ENCODE measurements at regions not wholly inside any gene's neighbourhood (a gene's known extent, or its start where the extent isn't known, plus 50 kb on each side); places are given as distances from the start of the nearest gene placed in this dataset.

GRCh38 chr9:1951446-1951845, 63.7 kb upstream of the SMARCA2 start:
- no peaks in the 10 kb centered on the region for H3K36me3 ChIP-seq
- no peaks in the 10 kb centered on the region for H3K9me3 ChIP-seq
- intact Hi-C loops (cut with DNase I; ENCODE audit: low total_unique reads) = no loop called here
- DNase-seq = no peak
- H3K4me3 ChIP-seq = no peak overlapping the region
- WGBS, 5 donors = 70 to 85% (median 72%) methylated on average over 2 of the region's 2 CpGs
- no peaks in the 10 kb centered on the region for H3K4me1 ChIP-seq
- no peaks in the 10 kb centered on the region for H3K27me3 ChIP-seq
- TF ChIP-seq EP300 (IDR thresholded peaks at IDR 0.05) = no peak
- no peak for TF ChIP-seq CTCF (IDR thresholded peaks at IDR 0.05)
- TF ChIP-seq POLR2A (IDR thresholded peaks at IDR 0.05) = no peak
- no peak for TF ChIP-seq POLR2AphosphoS5 (IDR thresholded peaks at IDR 0.05)
- H3K27ac ChIP-seq = no peak overlapping the region

- H3K9me3 ChIP-seq = no peaks in the 10 kb centered on the region
- no peak for TF ChIP-seq CTCF (IDR thresholded peaks at IDR 0.05)
- DNase-seq = no peak
- intact Hi-C loops (cut with DNase I; ENCODE audit: low total_unique reads) = no loop called here
- no peaks in the 10 kb centered on the region for H3K27me3 ChIP-seq
- H3K4me3 ChIP-seq = no peak overlapping the region
- H3K4me1 ChIP-seq = no peaks in the 10 kb centered on the region
- WGBS, 5 donors = 82 to 91% (median 87%) methylated on average over 3 of the region's 3 CpGs
- H3K27ac ChIP-seq = no peak overlapping the region
- H3K36me3 ChIP-seq = no peaks in the 10 kb centered on the region
These were observed 63.1 kb upstream of the SMARCA2 start for GRCh38 chr9:1952001-1952400.

- no peak for DNase-seq
These were observed 60.9 kb upstream of the SMARCA2 start for GRCh38 chr9:1954238-1954637.

GRCh38 chr9:1956958-1957357, 58.2 kb upstream of the SMARCA2 start:
- Histone ChIP-seq H3K27me3 (no peaks in the 10 kb centered on the region), H3K27ac (no peak overlapping the region), H3K9me3 (no peaks in the 10 kb centered on the region), H3K4me1 (no peaks in the 10 kb centered on the region), H3K4me3 (no peak overlapping the region), H3K36me3 (no peaks in the 10 kb centered on the region)
- intact Hi-C loops (cut with DNase I; ENCODE audit: low total_unique reads) = no loop called here
- WGBS, 5 donors = 33 to 61% (median 42%) methylated on average over 1 of the region's 1 CpG
- TF ChIP-seq CTCF (IDR thresholded peaks at IDR 0.05) = no peak
- no peak for TF ChIP-seq POLR2AphosphoS5 (IDR thresholded peaks at IDR 0.05)
- no peak for TF ChIP-seq EP300 (IDR thresholded peaks at IDR 0.05)
- no peak for TF ChIP-seq POLR2A (IDR thresholded peaks at IDR 0.05)
- DNase-seq = no peak

More at GRCh38 chr9:1954238-1954637, 60.9 kb upstream of the SMARCA2 start:
- intact Hi-C loops (cut with DNase I; ENCODE audit: low total_unique reads) = no loop called here
- Histone ChIP-seq H3K27ac (no peak overlapping the region), H3K4me1 (no peaks in the 10 kb centered on the region), H3K4me3 (no peak overlapping the region), H3K9me3 (no peaks in the 10 kb centered on the region), H3K36me3 (no peaks in the 10 kb centered on the region), H3K27me3 (no peaks in the 10 kb centered on the region)
- TF ChIP-seq EP300 (IDR thresholded peaks at IDR 0.05) (no peak), CTCF (IDR thresholded peaks at IDR 0.05) (no peak), POLR2A (IDR thresholded peaks at IDR 0.05) (no peak), POLR2AphosphoS5 (IDR thresholded peaks at IDR 0.05) (no peak)
- 62 to 78% (median 67%) methylated on average over 2 of the region's 2 CpGs for WGBS, 5 donors

GRCh38 chr9:1957856-1958255, 57.3 kb upstream of the SMARCA2 start:
- no peaks in the 10 kb centered on the region for H3K4me1 ChIP-seq
- no peaks in the 10 kb centered on the region for H3K36me3 ChIP-seq
- intact Hi-C loops (cut with DNase I; ENCODE audit: low total_unique reads) = no loop called here
- no peak overlapping the region for H3K4me3 ChIP-seq
- no peak for TF ChIP-seq EP300 (IDR thresholded peaks at IDR 0.05)
- TF ChIP-seq CTCF (IDR thresholded peaks at IDR 0.05) = no peak
- no peak for TF ChIP-seq POLR2A (IDR thresholded peaks at IDR 0.05)
- TF ChIP-seq POLR2AphosphoS5 (IDR thresholded peaks at IDR 0.05) = no peak
- WGBS, 5 donors = 86 to 97% (median 95%) methylated on average over 2 of the region's 2 CpGs
- H3K27ac ChIP-seq = no peak overlapping the region
- no peak for DNase-seq
- H3K27me3 ChIP-seq = no peaks in the 10 kb centered on the region
- no peaks in the 10 kb centered on the region for H3K9me3 ChIP-seq

Measured in stomach (tissue), 8 donors.